ENCODE measurements at regions not wholly inside any gene's neighbourhood (a gene's known extent, or its start where the extent isn't known, plus 50 kb on each side); places are given as distances from the start of the nearest gene placed in this dataset.

DNA sequence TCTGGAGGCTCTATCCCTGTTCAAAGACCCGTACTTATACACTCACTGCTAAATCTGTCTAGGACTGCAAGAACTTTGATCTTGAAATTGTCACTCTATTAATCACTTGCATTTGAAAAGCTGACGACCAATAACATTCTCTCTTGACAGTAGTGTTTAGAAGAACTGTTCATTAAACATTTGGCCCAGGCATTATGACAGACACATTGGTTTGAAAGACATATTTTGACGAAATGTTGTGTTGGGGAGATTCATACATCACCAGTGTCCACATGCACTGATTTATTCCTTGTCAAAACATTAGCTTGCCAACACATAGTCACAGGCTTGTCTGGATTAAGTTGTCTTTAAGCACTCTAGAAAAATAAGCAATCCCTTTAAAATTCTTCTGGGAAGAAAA is 951.3 kb downstream of the ADGRL2 start:
- TF ChIP-seq POLR2A (IDR thresholded peaks at IDR 0.05): no peak
- TF ChIP-seq EP300 (IDR thresholded peaks at IDR 0.05): no peak
- TF ChIP-seq, protein P1, sequence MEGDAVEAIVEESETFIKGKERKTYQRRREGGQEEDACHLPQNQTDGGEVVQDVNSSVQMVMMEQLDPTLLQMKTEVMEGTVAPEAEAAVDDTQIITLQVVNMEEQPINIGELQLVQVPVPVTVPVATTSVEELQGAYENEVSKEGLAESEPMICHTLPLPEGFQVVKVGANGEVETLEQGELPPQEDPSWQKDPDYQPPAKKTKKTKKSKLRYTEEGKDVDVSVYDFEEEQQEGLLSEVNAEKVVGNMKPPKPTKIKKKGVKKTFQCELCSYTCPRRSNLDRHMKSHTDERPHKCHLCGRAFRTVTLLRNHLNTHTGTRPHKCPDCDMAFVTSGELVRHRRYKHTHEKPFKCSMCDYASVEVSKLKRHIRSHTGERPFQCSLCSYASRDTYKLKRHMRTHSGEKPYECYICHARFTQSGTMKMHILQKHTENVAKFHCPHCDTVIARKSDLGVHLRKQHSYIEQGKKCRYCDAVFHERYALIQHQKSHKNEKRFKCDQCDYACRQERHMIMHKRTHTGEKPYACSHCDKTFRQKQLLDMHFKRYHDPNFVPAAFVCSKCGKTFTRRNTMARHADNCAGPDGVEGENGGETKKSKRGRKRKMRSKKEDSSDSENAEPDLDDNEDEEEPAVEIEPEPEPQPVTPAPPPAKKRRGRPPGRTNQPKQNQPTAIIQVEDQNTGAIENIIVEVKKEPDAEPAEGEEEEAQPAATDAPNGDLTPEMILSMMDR (IDR thresholded peaks at IDR 0.05): no peak

All from suprapubic skin (tissue), 3 donors.